Spleen (tissue), 7 donors: ENCODE measurements at regions not wholly inside any gene's neighbourhood (a gene's known extent, or its start where the extent isn't known, plus 50 kb on each side); places are given as distances from the start of the nearest gene placed in this dataset.

Experiments used
- CTCF ChIP-seq, 11 experiments: fragments of 200-600 bp in 7 of 11; fragments of 450-650 bp in 4 of 11; sonication (generic) in 4 of 11; IDR thresholded peaks in 8 of 11; conservative IDR thresholded peaks in 3 of 11; 1 replicate in 7 of 11; 2 replicates in 4 of 11; pipeline versions ENCODE4 v1.4.0 to v1.8.0; 2016 to 2021; ENCODE audit warnings: antibody characterized with exemption in 11 of 11, inconsistent platforms in 4 of 11, mild to moderate bottlenecking in 1 of 11
- POLR2A ChIP-seq, 3 donors: fragments of 450-650 bp; IDR thresholded peaks; one replicate each; pipeline ENCODE4 v1.5.1; 2017; ENCODE audit warnings: antibody characterized with exemption in 3 of 3, mild to moderate bottlenecking in 1 of 3
- POLR2AphosphoS5 ChIP-seq, 3 donors: sonication (generic); formaldehyde crosslinking; IDR thresholded peaks; one replicate each; pipeline ENCODE4 v1.5.1; 2017; ENCODE audit warnings: antibody characterized with exemption in 3 of 3
- donor health status: DM: no; HTN: no; CAD: no; lungs with moderate emphysema.
- donor health status: DM: no; HTN: no; CAD: no.
- donor health status: DM: no; HTN: no; CAD: no.

GRCh38 chr3:107979538-107979937 is 111.3 kb downstream of the CD47 start:
- TF ChIP-seq CTCF (IDR thresholded peaks at IDR 0.05 in 8 of 11, conservative IDR thresholded peaks at IDR 0.05 in 3 of 11) (no peak), POLR2A (IDR thresholded peaks at IDR 0.05) (no peak), POLR2AphosphoS5 (IDR thresholded peaks at IDR 0.05) (no peak)
